ENCODE measurements at regions not wholly inside any gene's neighbourhood (a gene's known extent, or its start where the extent isn't known, plus 50 kb on each side); places are given as distances from the start of the nearest gene placed in this dataset.

DNA sequence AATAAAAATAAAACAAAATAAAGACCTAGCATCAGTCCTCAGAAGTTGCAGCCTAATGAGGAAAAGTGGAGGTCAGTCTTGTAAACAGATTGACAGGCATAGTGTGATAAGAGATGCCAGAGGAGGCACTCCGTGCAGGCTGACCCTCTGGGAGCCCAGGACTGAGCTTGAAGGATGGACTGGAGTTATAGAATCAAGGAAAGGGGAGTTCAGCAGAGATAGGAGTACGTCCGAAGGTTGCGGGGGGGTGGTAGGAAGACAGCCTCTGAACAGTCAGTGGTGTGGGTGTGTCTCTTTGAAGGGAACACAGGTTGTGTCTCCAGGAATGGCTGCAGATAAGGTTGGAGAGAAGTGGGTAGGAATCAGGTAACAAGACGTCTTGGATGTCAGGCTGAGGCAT, 126.1 kb upstream of the CPEB4 start:
- DNase-seq, result no peak

DNA sequence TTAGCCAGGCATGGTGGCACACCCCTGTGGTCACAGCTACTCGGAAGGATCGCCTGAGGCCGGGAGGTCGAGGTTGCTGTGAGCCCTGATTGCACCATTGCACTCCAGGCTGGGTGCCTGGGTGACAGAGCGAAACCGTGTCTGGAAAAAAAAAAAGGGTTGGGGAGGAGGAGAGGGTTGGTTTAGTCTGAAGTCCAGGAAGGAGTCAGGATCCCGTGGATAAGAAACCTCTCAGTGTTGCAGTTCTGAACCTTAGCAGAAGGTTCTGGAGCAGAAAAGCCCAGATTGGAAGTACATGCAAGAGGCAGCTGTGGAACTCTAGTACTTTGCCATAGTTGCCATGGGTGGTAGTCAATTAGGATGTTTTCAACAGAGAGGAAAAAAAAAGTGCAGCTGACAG, 125.2 kb upstream of the CPEB4 start:
- DNase-seq, result no peak

DNA sequence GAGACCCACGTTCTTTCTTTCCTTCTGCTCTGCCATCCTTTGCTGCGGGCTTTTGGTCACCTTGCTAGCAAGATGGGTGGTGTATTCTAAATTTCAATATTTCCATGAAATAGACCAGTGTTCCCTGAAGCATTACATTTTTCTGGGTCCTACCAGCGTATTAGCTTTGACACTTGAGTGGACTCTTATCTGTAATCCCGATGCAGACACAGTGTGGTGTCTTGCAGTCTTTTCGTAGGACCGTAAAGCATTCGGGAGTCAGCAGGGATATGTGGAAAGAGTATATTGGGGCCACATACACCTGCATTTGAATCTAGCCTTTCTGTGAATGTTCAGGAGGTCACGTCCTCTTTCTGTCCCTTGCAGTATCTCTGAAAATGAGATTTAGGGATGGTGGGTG, 124.7 kb upstream of the CPEB4 start:
- DNase-seq, result no peak

DNA sequence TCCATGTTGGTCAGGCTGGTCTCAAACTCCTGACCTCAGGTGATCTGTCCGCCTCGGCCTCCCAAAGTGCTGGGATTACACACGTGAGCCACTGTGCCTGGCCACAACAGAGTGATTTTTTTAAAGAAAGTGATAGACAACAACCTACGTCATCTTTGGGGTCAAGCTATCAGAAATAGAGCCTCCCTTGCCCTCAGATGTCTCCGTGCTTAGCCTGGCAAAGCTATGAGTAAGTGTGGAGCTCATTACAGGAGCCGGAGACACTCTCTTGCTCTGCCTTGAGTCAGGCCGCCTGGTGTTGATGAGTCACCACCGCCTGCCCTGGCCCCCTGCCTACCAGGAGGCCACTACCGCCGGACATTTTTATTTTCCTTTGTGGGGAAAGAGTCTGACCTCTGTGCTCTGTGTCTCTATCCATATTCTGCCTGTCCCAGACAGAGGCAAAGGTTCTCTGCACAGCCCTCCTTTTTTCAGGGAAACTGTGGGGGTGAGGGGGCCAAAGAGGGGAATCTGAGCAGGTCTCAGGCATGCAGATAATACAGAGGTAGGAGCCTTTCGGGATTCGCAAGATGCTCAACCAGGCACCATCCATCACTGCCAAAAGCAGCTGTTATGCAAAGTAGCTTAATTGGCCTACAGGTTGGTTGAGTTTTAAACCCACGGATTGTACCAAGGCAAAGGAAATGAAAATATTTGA, 123.7 kb upstream of the CPEB4 start:
- peak in 11 of 58 donors; percentile 8 to 66 (median 45) for DNase-seq

DNA sequence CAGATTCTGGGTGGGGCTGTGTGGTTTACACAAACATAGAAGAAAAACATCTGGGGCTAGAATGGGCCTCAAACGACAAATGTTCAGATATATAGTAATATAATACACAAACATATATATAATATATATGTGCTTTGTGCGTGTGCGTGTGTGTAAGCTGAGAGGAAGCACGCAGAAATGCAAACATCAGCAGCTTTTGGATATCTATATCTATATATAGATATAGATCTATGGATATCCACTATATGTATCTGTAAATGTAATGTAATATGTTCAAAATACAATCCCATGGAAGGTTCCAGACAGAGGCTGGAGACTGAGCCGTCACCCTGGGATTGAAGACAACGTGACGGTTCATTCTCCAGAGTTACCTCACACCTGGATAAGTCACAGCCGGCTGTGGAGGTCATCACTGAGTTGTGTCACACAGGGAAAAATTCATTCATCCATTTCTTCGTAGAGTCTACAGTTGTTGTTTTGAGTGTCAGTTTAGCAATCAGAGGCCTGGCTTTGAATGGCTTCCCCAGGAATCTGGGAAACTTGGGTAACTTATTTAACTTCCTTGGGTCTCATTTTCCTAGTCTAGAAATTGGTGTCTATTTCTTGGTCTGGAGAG, 123.0 kb upstream of the CPEB4 start:
- DNase-seq, result no peak

DNA sequence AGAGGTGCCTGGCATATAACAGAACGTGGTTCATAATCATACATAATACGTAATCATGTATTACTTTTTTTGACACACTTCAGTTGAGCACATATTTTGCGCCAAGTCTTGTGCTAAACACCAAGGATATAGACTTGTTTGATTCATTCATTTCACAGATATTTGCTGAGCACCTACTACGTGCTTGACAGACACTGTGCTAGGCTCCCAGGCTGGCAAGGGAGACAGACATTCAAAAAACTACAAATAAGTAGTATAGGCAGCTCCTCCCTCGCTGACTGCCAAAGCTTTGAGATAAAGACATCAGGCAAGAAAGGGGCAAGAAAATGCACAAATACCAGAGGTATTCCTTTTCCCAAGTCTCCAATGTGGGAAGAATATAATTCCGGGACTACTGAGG, 122.5 kb upstream of the CPEB4 start:
- DNase-seq, result no peak

DNA sequence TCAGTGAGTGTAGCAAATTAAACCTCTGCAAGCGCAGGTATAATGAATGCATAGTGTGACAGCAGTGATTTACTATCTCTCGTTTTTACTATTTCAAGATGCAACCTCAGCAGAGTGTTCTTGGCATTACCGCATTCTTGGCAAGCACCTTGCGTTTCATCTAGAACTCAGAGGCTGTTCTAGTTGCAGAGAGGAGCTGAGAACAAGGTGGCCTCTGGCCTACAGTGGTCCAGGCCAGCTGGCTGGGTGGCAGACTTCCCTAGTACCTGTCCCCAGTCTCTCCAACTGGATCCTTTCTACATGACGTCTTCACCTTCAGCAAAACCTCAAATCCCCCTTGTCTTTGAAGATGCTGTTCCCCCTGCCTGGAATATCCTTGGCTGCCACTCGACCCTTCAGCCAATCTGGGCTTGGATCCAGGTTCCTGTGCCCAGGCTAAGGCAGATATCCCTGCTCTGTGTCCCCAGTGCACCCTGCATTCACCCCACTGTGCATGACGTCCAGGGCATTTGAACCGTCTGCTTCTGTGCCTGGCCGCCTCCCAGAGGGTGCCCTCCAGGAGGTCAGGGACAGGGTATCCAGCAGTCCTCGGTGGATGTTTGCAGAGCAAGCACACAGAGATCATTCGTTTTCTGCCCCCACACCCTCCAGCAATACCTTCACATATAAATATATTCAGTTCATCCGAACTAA, 120.4 kb upstream of the CPEB4 start:
- DNase-seq, result peak in 2 of 58 donors; percentile 16 to 21

DNA sequence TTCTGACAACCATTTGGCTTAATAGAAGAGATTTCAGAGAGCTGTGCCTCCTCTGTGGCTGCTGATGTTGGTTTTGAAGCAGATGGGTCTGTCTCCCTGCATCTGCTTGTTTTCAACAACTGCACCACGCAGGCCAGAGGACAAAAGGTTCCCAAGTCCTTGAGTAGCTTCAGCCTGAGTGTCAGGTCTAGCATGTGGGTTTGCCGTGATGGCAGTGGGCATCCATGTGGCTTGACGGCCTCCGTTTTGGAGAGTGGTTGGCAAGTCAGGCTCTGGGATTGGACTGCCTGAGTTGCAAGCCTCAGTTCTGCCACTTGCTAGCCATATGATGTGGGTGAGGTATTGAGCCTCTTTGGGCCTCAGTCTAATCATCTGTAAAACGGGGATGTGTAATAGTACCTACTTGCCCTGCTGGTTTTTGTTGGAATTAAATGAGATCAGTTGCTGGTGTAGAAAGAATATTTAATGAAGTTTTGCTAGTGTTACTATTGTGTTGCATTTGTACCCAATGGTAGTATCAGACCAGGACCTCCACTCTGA, 119.8 kb upstream of the CPEB4 start:
- DNase-seq, result no peak

DNA sequence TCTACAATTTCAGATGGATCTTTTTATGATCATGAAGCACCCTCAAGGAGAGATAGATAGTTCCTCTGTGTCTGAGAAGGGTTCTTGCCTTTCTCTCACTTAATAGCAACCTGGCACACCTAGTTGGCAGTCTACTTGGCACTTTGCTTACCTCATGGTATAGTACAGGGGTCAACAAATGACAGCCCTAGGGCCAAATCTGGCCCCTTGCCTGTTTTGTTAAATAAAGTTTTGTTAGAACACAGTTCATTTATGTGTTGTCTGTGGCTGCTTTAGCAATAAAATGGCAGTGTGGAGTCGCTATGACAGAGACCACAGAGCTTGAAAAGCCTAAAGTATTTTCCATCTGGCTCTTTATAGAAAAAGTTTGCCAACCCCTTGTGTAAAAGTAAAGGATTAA, 119.3 kb upstream of the CPEB4 start:
- DNase-seq, result no peak

DNA sequence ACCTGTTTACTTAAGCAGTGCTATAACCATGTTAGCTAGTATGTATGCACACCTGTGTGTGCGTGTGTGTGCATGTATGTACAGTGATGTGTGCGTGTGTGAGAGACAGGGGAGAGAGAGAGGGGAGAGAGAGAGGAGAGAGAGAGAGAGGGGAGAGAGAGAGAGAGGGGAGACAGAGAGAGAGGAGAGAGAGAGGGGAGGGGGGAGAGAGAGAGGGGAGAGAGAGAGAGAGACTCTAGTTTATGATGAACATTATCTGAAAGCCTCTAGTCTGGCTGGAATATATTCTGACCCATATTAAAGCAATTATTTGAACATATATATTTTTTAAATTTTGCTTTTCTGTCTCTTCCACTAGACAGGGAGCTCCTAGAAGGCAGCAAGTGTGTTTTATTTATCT, 117.5 kb upstream of the CPEB4 start:
- no peak for DNase-seq

DNA sequence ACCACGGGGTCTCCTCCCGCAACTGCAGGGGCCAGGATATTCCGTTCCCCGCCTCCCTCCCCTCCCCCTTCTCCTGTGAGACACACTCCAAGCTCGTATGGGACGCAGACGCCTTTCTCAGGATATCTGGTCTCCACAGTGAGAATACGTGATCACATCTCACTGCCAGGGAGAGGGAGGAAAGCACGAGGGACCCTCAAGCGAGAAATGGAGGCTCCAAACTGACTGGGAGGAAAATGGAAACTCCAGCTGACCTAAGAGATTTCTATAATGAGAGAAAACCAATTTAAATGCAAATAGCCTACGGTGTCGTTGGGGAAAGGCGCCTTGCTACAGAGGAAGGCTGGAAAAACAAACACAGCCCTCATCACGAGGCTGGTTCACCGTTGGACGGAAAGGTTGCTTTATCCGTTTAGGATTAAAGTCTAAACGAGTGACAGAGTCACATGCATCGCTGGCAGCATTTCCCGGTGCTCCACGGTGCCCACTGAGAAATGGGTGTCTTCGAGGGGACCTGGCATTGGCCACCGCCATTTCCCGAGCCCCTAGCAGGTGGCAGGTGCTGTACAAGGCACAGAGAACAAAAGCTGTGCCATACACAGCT, 116.9 kb upstream of the CPEB4 start:
- DNase-seq, result no peak

DNA sequence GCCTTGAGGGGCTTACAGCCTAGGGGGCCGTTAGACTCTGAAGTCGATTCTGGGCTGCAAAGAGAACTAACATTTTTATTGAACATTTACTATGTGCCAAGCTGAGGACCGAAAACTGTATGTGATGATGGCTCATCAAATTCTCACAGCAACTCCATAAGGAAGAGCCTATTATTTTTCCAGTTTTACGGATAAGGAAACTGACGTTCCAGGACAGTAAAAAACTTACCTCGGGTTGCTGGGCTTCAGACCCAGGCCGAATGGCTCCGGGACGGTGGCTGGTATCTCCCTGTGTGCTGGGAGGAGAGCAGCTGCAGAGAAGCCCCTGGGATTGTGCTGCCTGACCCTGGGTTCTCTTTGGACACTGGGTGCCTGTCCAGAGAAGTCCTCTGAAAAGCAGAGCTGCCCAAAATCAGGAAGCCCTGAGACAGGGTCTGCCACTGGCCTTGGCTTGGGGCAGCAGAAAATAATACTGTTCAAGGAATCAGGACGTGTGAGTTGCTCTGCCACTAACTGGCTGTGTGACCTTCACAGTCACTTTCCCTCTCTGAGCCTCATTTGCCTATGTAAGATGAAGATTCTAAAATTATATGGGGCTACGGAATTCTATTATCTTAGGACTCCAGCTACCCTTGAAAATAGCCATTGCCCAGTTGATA, 116.3 kb upstream of the CPEB4 start:
- DNase-seq, result no peak

DNA sequence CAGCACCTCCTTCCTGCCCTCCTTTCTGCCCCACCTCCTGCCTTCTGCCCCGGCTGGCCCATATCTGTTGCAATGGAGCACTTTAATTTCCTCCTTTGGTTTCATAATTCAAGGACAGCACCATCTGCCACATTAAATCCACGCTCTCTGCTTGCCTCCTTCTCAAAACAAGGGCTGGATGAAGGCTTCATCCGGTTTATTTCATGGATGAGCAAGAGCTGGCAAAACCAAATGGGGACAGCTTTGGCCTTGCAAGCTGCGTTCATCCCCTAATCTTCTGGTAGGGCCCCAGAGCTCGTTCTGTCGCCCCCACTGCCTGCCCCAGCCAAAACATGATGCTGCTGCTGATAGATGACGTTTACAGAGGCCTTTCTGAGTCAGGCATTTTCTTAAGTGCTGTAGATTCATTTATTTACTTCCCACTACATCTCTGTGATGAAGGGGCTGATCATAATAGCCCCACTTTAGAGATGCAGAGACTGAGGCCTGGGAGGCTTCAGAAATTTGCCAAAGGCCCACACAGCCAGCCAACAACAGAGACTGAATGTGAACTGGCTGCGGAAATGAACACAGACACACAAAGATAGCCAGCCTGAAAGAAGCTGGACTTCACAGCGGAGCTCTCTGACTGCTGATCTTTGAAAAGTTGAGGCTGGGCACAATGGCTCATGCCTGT, 115.6 kb upstream of the CPEB4 start:
- DNase-seq, result peak in 7 of 58 donors; percentile 9 to 57 (median 24)

DNA sequence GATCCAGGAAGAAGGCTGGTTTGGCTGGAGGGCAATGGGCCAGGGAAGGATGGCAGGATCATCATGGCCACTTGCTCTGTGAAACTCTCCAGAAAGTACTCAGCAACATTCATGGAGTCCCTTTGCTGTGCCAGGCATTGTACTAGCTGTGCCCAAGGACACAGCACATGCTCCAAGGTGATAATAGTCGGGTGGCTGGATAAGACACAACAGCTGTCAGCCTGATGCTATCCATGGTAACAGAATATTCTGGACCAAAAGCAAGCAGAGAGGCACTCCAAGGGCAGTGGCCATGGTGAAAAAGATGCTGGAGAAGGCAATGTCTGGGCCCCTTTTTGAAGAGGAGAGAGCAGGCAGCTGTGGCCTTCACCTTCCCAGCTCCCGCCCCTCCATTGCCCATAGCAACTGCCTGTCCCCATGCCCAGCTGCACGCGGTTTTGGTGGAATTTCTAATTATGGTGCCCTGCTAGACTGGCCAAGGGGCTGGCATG, 113.8 kb upstream of the CPEB4 start:
- DNase-seq, result peak in 35 of 58 donors; percentile 5 to 69 (median 34)

DNA sequence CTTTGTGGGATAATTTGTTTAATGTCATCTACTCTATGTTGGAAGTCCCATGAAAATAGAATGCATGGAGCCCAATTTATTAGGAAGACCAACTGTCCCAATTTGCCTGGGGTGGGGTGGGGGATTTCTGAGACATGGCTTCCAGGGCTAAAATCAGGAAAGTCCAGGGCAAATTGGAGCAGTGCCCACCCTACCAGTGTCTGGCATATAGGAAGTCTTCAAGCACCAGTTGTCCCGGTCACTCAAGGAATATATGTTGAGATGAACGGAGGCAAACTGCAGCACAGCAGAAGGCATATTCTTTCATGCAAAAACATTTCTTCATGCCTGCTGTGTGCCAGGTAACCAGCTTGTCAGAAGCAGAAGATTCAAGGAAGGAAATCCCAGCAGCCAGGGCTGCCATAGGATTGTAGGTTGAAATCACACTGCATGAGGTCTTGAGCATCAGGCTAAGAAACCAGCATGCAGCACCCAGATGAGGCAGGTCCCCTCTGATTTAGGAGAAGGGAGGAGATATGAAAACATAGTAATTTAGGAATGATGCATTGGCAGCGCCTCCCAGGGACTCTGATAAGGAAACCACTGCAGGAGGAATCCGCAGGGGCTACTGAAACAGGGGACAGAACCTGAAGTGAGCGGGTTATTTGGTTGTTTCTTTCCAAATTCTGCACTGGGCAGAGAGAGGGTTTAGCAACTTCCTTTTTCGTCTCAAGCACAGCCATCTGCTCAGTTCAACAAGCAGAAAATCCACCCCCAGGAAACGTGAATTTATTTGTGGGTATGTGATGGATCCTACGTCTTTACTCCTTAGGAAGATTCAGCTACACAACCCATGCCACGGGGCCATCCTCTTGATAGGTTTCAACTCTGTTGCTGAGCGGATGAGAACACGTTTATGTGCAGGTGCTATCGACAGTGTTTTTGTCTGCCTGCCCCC, 112.6 kb upstream of the CPEB4 start:
- DNase-seq, result peak in 7 of 58 donors; percentile 18 to 66 (median 37)

DNA sequence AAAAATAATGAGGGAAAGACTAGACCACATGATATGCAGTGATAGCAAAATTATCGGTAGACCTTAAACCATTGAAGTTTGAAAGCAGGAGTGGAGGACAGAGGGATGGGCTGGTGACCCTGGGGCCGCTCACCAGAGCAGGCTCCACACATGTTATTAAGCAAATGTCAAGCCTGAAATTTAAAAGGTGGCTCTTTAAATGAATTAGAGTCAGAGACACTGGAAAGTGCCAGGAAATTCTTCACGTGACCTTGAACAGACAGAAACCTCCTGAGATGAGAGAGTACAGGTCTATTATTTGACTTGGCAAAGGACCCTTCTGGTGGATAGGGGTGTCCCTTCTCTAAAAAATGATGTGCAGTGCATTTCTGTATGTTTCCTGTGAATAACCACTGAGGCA, 111.0 kb upstream of the CPEB4 start:
- no peak for DNase-seq

DNA sequence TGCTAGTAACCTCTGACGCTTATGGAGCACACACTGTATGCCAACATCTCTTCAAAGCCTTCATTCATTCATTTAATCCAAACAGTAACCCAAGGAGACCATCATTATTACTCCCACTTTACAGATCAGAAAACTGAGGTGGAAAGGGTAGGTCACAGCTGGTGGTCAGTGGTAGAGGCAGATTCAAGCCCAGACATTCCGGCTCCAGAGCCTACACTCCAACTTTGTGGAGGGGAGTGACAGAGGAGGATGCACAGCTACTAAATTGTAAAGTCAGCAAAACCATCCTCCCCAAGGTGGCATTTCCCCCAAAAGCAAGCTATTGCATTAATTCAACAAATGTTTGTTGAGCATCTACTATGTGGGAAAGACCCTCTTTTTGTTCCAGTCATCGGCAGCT, 110.5 kb upstream of the CPEB4 start:
- DNase-seq, result no peak

DNA sequence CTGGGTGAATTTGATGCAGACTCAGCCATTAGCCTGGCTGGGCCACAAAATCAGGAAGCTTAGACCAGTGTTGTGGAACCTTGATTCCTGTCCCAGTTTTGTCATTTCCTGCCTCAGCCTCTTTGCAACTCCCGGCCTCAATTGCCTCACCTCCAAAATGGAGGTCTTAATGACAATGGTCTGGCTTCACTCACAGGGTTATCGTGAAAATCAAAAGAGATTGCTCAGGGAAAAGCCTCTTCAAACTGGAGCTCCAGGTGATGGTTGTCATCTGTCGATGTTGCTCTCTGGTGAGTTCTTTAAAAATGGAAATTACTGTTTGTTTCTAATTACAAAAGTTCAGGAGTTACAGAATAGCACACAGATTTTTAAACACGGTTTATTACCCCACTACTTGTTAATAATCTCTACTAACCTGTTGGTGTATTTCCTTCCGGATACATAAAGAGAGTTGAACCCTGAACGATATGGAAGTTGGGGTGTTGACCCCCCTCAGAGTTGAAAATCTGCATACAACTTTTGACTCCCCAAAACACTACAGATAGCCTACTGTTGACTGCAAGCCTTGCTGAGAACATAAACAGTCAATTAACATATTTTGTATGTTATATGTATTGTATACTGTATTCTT, 109.9 kb upstream of the CPEB4 start:
- DNase-seq, result no peak

DNA sequence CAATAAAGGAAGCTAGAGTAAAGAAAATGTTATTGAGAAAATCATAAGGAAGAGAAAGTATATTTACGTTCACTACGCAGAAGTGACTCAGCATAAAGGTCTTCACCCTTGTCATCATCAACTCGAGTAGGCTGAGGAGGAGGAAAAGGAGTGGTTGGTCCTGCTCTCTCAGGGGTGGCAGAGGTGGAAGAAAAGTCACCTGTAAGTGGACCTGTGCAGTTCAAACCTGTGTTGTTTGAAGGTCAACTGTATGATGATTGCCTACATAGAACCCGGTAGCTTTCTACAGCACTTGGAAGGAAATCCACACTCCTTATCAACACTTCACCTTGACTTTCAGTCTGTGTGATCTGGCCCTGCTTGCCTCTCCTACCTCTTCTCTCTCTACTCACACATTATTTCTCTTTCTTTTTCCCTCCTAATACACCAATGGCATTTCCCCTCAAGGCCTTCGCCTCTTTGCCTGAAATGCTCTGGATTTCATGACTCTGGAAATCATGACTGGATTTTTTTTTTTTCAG, 109.3 kb upstream of the CPEB4 start:
- DNase-seq, result no peak
